Suppressor macrophage treated with lipopolysaccharide for 1 hour (primary cell): ENCODE measurements at regions not wholly inside any gene's neighbourhood (a gene's known extent, or its start where the extent isn't known, plus 50 kb on each side); places are given as distances from the start of the nearest gene placed in this dataset.
"Not testable (repeated sequence)": the region's sequence is repeated elsewhere in the genome, so short reads cannot be mapped to it uniquely, and the experiment has no call there.

Source experiments
- DNase-seq, 3 donors: peaks; one replicate each; pipeline ENCODE4 v3.0.0-alpha.2; 2020 to 2022

GRCh38 chr5:130550562-130550928, 614.5 kb downstream of the HINT1 start:
- no peak for DNase-seq

- peak in 1 of 3 donors; percentile 49 for DNase-seq
Observed at GRCh38 chr5:130549884-130550561, 615.0 kb downstream of the HINT1 start.

GRCh38 chr5:130546211-130546610, 618.8 kb downstream of the HINT1 start:
- DNase-seq = no peak

GRCh38 chr5:130545291-130545690, 619.8 kb downstream of the HINT1 start:
- no peak for DNase-seq

- DNase-seq = peak in 2 of 3 donors; percentile 26 to 38
Observed at GRCh38 chr5:130541617-130542221, 623.3 kb downstream of the HINT1 start.

- DNase-seq = no peak
Observed at GRCh38 chr5:130536691-130537090, 628.4 kb downstream of the HINT1 start.

GRCh38 chr5:130532786-130533185, 628.5 kb downstream of the CHSY3 start:
- DNase-seq = no peak

- no peak for DNase-seq
Observed at GRCh38 chr5:130529511-130530485, 625.5 kb downstream of the CHSY3 start.

GRCh38 chr5:130529111-130529510, 624.8 kb downstream of the CHSY3 start:
- no peak for DNase-seq

GRCh38 chr5:130528474-130528873, 624.2 kb downstream of the CHSY3 start:
- no peak for DNase-seq

- no peak for DNase-seq
Observed at GRCh38 chr5:130526708-130527107, 622.4 kb downstream of the CHSY3 start.

GRCh38 chr5:130520211-130520610, 615.9 kb downstream of the CHSY3 start:
- DNase-seq = no peak

- no peak for DNase-seq
Observed at GRCh38 chr5:130514984-130515690, 610.9 kb downstream of the CHSY3 start.

- no peak for DNase-seq
Observed at GRCh38 chr5:130502702-130503101, 598.4 kb downstream of the CHSY3 start.

- no peak for DNase-seq
Observed at GRCh38 chr5:130501151-130501865, 597.0 kb downstream of the CHSY3 start.

GRCh38 chr5:130500495-130500894, 596.2 kb downstream of the CHSY3 start:
- DNase-seq = not testable (repeated sequence)

GRCh38 chr5:130496215-130496614, 592.0 kb downstream of the CHSY3 start:
- DNase-seq = no peak

- DNase-seq = no peak
Observed at GRCh38 chr5:130488252-130488651, 584.0 kb downstream of the CHSY3 start.

- no peak for DNase-seq
Observed at GRCh38 chr5:130479045-130479804, 575.0 kb downstream of the CHSY3 start.

GRCh38 chr5:130476325-130476724, 572.1 kb downstream of the CHSY3 start:
- DNase-seq = no peak

- no peak for DNase-seq
Observed at GRCh38 chr5:130462516-130462915, 558.3 kb downstream of the CHSY3 start.
